Stimulated activated CD8-positive, alpha-beta memory T cell treated with anti-CD3 and anti-CD28 coated beads, Interleukin-7, amount 100 ng/mL, for 24 hours (primary cell): ENCODE measurements at regions not wholly inside any gene's neighbourhood (a gene's known extent, or its start where the extent isn't known, plus 50 kb on each side); places are given as distances from the start of the nearest gene placed in this dataset.
"Not testable (repeated sequence)": the region's sequence is repeated elsewhere in the genome, so short reads cannot be mapped to it uniquely, and the experiment has no call there.

ENCODE experiments used
- DNase-seq: peaks from one replicate; pipeline ENCODE4 v3.0.0-alpha.2; 2020; ENCODE audit warnings: low read depth

- no peak for DNase-seq
These were observed 1002.3 kb downstream of the TDRD15 start for GRCh38 chr2:22126106-22126505.

DNA sequence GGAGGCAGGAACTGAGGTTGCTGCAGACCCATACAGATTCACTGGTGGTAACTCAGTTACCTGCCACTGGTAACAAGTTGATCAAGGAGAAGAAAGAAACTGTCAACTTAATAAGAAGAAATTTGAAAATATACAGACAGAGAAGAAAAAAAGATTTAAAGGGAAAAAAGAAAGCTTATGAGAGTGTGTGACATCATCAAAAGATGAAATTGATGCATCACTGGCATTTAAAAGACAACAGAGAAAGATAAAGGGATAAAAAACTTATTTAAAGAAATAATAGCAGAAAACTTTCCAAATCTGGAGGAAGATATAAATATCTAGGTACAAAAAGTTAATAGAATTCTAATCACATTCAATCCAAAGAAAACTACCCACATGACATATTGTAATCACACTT, 1003.2 kb downstream of the TDRD15 start:
- no peak for DNase-seq

DNA sequence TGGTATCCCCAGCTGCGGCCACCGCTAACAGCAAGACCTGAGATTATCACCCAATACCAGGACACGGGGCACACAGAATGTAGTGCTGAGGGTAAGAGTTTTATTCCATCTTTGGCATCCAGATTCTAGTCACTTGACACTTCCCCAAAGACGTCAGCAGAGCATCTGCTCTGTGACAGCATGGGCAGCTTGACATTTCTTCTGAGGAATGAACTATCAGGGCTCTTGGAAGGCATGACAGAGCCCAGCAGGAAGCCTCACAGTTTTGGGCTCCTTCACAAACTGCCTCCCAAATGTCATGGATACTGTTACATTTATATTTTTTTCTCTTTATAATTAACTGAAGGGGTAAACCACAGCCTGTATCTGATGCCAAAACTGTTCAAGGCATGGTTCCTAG, 1010.7 kb downstream of the TDRD15 start:
- DNase-seq = no peak

DNA sequence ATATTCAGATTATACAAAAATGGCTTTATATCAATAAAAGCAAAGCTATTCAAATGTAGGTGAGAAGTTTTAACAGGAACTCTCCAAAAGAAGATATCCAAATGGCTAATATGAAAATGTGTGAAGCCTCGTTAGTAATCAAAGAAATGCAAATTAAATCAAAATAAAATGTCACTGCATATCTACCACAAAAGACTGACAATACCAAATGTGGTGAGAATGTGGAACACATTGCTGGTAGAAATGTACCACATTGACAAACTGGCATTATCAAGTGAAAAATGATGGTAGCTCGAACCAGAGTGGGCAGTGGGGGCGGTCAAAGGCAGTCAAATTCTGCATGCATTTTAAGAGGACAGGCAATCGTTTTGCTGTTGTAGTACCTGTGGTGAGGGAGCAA, 1012.7 kb downstream of the TDRD15 start:
- DNase-seq = no peak

DNA sequence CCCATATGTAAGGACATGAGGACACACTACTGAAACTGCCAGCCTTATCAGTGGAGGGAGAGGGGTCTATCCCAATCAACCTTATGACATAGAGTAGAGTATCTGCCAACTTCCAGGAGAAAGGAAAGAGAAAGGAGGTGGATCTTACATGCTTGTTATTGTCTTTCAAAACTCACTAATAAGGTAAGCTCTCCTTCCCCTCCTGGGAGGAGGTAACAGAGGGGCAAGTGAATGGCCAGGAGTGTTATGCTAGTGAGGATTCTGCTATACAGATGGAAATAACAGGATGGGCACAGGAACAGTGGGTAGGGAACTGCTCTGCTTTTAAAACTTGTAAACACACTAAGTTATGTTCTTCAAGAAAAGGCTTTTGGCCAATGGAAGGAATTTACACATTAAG, 1020.1 kb downstream of the TDRD15 start:
- no peak for DNase-seq

- DNase-seq = no peak
These were observed 1030.3 kb downstream of the TDRD15 start for GRCh38 chr2:22153931-22154613.

DNA sequence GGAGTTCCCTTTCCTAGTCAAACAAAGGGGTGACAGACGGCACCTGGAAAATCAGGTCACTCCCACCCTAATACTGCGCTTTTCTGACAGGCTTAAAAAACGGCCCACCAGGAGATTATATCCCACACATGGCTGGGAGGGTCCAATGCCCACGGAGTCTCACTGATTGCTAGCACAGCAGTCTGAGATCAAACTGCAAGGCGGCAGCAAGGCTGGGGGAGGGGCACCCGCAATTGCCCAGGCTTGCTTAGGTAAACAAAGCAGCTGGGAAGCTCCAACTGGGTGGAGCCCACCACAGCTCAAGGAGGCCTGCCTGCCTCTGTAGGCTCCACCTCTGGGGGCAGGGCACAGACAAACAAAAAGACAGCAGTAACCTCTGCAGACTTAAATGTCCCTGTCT, 1032.9 kb downstream of the TDRD15 start:
- not testable (repeated sequence) for DNase-seq

DNA sequence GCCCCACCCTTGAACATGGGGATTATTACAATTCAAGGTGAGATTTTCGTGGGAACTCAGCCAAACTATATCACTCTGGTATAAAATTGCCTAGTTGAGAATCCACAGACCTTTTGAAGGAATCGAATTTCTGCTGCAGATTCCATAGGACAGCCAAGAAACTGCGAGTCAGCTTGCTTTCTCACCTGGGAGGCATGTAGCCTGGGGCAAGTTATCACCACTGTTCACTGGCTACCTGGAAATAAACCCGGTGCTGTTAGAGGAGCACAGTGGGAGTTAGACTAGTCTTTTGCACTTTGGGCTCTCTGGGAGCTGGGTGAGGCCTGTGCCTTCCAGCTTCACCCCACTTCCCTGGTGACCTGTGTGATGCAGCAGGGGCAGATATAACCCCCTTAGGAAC, 1043.5 kb downstream of the TDRD15 start:
- DNase-seq = no peak

- DNase-seq = no peak
These were observed 1051.2 kb downstream of the TDRD15 start for GRCh38 chr2:22175003-22175402.

- no peak for DNase-seq
These were observed 1061.5 kb downstream of the TDRD15 start for GRCh38 chr2:22185251-22185650.

DNA sequence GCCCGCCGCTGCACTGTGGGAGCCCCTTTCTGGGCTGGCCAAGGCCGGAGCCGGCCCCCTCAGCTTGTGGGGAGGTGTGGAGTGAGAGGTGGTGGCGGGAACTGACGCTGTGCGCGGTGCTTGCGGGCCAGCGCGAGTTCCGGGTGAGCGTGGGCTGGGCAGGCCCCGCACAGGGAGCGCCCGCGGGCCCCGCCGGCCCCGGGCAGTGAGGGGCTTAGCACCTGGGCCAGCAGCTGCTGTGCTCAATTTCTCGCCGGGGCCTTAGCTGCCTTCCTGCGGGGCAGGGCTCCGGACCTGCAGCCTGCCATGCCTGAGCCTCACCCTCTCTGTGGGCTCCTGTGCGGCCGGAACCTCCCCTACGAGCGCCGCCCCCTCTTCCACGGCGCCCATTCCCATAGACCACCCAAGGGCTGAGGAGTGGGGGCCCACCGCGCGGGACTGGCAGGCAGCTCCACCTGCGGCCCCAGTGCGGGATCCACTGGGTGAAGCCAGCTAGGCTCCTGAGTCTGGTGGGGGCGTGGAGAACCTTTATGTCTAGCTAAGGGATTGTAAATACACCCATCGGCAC, 1062.6 kb downstream of the TDRD15 start:
- DNase-seq = not testable (repeated sequence)

DNA sequence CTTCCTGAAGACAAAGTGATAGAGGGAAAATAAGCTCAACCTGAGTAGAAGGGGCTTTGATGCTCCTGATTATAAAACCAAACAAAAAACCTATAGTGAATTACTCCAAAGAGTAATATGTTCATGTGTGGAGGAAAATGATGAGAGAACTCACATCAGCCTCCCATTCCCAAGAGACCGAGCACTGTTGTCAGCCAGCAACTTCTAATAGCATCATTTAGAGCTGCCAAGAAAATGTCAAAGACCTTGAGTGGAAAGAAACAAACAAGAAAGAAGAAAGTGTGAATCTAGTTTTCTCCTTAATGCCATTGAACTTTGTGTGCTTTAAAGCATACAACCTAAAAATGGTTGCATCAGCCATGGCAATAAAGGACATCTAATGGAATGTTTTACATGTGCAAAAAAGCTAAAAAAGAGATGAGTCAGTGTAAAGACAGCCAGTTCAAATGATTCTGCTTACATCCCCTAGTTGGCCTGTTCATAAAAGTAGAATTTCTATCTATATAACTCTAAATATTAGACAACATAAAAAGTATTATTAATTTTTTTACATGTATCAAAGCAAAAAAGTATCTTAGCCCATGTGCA, 1066.2 kb downstream of the TDRD15 start:
- no peak for DNase-seq

GRCh38 chr2:22194218-22194617, 1070.5 kb downstream of the TDRD15 start:
- no peak for DNase-seq

GRCh38 chr2:22196806-22197205, 1073.0 kb downstream of the TDRD15 start:
- DNase-seq = no peak

- no peak for DNase-seq
These were observed 1074.9 kb downstream of the TDRD15 start for GRCh38 chr2:22198381-22199283.

DNA sequence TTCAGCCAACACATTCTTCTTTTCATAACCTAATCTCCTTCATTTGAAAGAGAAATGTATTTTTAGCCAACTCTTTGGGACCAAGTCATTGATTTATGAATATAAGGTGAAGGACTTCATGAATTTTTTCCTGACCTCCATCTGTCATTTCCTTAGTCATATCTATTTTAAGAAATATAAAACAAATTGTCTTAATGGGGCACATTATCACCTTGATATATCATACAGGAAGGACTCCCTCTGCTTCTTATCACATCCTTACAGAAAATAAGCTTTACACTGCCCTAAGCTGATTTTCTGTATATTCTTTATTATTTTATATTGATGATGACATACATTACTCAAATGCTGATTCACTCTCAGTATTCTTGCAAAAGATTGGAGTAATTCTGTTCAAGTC, 1076.2 kb downstream of the TDRD15 start:
- DNase-seq = no peak

- DNase-seq = no peak
These were observed 1085.8 kb downstream of the TDRD15 start for GRCh38 chr2:22209545-22209944.

- DNase-seq = no peak
These were observed 1089.5 kb downstream of the TDRD15 start for GRCh38 chr2:22213237-22213636.

GRCh38 chr2:22215517-22215916, 1091.7 kb downstream of the TDRD15 start:
- DNase-seq = no peak

DNA sequence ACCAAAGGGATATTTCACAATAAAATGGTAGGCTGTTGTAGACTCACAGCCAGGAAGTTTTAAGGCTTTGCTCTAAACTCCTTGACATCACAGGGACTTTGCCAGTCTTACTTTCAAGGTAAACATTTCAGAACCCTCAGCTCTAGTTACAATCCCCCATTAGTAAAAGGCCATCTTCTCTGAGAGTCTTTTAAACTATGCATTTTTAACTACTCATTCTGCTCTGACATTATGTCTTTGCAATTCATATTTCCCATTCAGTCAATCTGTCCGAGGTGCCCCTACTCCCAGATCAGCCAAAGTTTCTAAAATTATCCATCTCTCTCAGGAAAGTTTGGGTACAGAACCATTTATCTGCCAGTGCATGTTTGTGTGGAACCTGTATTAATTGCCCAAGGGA, 1094.1 kb downstream of the TDRD15 start:
- DNase-seq = no peak

DNA sequence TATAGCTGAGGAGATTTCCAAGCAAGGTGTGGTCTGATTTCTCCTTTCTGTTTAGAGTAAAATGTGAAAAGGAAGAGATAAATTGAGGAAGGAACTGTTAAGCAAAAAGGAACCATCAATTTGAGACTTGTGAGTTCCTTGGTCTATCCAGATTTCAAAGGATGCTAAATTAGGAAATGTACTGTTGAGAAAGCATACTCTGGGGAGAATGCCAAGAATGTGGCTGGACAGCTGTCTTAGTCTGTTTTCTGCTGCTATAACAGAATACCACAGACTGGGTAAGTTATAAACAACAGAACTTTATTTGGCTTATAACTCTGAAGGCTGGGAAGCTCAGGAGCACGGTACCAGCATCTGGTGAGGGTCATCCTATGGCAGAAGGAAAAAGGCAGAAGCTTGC, 1097.2 kb downstream of the TDRD15 start:
- DNase-seq = no peak

DNA sequence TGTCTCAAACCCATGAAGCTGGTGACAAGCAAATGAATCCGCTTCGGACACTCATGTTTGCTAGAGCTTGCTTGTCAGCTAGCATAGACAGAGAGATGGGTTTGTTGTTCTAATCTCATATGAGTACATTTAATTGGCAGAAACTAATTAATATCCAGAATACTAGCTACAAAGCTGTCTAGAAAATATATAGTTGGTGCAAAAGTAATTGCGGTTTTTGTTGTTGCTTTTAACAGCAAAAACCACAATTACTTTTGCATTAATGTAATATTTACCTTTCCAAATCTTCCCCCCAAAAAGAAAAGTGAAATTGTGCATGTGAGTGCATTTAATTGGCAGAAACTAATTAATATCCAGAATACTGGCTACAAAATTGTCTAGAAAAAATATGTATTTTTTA, 1115.2 kb downstream of the TDRD15 start:
- no peak for DNase-seq

- no peak for DNase-seq
These were observed 1123.7 kb downstream of the TDRD15 start for GRCh38 chr2:22247466-22247865.
